Endodermal cell (in vitro differentiated cells): ENCODE measurements at regions not wholly inside any gene's neighbourhood (a gene's known extent, or its start where the extent isn't known, plus 50 kb on each side); places are given as distances from the start of the nearest gene placed in this dataset.
A peak's percentile ranks its signal among the peaks of the same experiment; 100 is the strongest.

ENCODE experiments used
- DNase-seq: peaks from one replicate; pipeline ENCODE4 v3.0.0-alpha.2; 2017
- H3K27ac ChIP-seq: 2 replicates; pipeline ENCODE4 v1.5.1; 2013; ENCODE audit warnings: mild to moderate bottlenecking, low read depth, low read length, moderate library complexity
- H3K27me3 ChIP-seq: 2 replicates; pipeline ENCODE4 v1.6.1; 2013; ENCODE audit warnings: mild to moderate bottlenecking, low read length, moderate library complexity; ENCODE audit not compliant: insufficient read depth, control insufficient read depth, poor library complexity, severe bottlenecking
- H3K36me3 ChIP-seq: 2 replicates; pipeline ENCODE4 v1.7.0; 2013; ENCODE audit warnings: mild to moderate bottlenecking, low read length, moderate library complexity; ENCODE audit not compliant: control insufficient read depth, insufficient read depth
- H3K4me1 ChIP-seq: one replicate; pipeline ENCODE4 v1.7.0; 2013; ENCODE audit warnings: low read length; ENCODE audit not compliant: control insufficient read depth, insufficient read depth
- H3K4me3 ChIP-seq: 2 replicates; pipeline ENCODE4 v1.5.1; 2013; ENCODE audit warnings: mild to moderate bottlenecking, low read length, moderate library complexity
- H3K9ac ChIP-seq: 2 replicates; pipeline ENCODE4 v1.6.1; 2013; ENCODE audit warnings: mild to moderate bottlenecking, low read length, moderate library complexity; ENCODE audit not compliant: poor library complexity, severe bottlenecking; ENCODE audit errors: extremely low read depth
- H3K9me3 ChIP-seq: 2 replicates; pipeline ENCODE4 v1.6.1; 2013; ENCODE audit warnings: mild to moderate bottlenecking, low read length, moderate library complexity; ENCODE audit not compliant: control insufficient read depth
- H3K27ac Mint-ChIP-seq: 2 replicates; pipeline ENCODE4 v1.8.0; 2020; ENCODE audit warnings: mixed read lengths
- H3K27me3 Mint-ChIP-seq: 2 replicates; pipeline ENCODE4 v1.8.0; 2021; ENCODE audit warnings: mild to moderate bottlenecking, mixed read lengths; ENCODE audit not compliant: insufficient read depth
- H3K36me3 Mint-ChIP-seq: 2 replicates; pipeline ENCODE4 v1.8.0; 2020; ENCODE audit warnings: low read depth, mixed read lengths
- H3K4me1 Mint-ChIP-seq: 2 replicates; pipeline ENCODE4 v1.8.0; 2020; ENCODE audit warnings: mixed read lengths
- H3K4me3 Mint-ChIP-seq: 2 replicates; pipeline ENCODE4 v1.8.0; 2020; ENCODE audit warnings: mild to moderate bottlenecking, moderate library complexity, mixed read lengths
- H3K9me3 Mint-ChIP-seq: 2 replicates; pipeline ENCODE4 v1.8.0; 2020; ENCODE audit warnings: mild to moderate bottlenecking, mixed read lengths
- WGBS, 2 experiments: methylation state at CpG; one replicate each; pipeline versions ENCODE4 v1.1.5 to v1.1.7; 2013; ENCODE audit warnings: missing lambda C conversion rate in 2 of 2, mixed read lengths in 1 of 2; ENCODE audit not compliant: insufficient coverage in 1 of 2, insufficient read length in 1 of 2; 5-methylcytosine and 5-hydroxymethylcytosine counted together
- TF ChIP-seq, protein P1 (sequence below): fragments of 200-600 bp; sonication (generic); conservative IDR thresholded peaks from 2 replicates; pipeline ENCODE4 v1.5.0; 2021; ENCODE audit warnings: antibody characterized with exemption, mild to moderate bottlenecking

DNA sequence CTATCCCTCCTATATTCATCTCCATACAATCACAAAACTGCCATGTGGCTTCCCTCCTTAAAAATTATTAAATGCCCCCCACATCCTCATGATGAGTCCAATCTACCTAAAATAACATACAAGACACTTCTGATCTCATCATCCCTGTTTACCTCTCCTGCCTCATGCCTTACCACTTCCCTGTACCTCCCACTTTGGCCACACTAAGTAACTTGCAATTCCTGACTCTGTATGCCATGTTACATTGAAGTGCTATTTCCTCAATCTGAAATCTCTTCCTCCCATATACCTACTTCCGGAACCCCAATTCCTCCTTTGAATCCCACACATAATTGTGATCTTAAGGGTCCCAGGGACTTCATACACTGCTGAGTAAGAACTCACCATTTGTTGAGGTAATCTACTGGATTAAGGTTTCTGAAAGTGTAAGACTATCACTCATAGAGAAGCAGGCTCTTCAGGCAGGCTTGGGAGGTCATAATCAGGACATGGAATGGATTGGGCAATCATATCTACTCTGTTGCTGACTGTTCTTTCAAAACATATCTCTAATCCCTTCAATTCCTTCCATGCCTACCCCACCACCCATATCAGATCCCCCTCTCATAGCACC lies 117.6 kb upstream of the PLEKHG7 start:
- Mint-ChIP-seq H3K36me3 (no peaks in the 10 kb centered on the region), H3K4me1 (peaks cover 16% of the 10 kb centered on the region), H3K27me3 (no peaks in the 10 kb centered on the region), H3K4me3 (no peak overlapping the region), H3K9me3 (peaks cover 8% of the 10 kb centered on the region), H3K27ac (no peak overlapping the region)
- DNase-seq, result no peak
- TF ChIP-seq, protein P1, sequence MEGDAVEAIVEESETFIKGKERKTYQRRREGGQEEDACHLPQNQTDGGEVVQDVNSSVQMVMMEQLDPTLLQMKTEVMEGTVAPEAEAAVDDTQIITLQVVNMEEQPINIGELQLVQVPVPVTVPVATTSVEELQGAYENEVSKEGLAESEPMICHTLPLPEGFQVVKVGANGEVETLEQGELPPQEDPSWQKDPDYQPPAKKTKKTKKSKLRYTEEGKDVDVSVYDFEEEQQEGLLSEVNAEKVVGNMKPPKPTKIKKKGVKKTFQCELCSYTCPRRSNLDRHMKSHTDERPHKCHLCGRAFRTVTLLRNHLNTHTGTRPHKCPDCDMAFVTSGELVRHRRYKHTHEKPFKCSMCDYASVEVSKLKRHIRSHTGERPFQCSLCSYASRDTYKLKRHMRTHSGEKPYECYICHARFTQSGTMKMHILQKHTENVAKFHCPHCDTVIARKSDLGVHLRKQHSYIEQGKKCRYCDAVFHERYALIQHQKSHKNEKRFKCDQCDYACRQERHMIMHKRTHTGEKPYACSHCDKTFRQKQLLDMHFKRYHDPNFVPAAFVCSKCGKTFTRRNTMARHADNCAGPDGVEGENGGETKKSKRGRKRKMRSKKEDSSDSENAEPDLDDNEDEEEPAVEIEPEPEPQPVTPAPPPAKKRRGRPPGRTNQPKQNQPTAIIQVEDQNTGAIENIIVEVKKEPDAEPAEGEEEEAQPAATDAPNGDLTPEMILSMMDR, result no peak
- Histone ChIP-seq H3K27ac (no peak overlapping the region), H3K9ac (no peak overlapping the region), H3K4me3 (no peak overlapping the region), H3K9me3 (peaks cover 15% of the 10 kb centered on the region), H3K4me1 (peaks cover 13% of the 10 kb centered on the region), H3K27me3 (no peaks in the 10 kb centered on the region), H3K36me3 (no peaks in the 10 kb centered on the region)
- 90% methylated on average over 1 of the region's 1 CpG; no CpG with 5 or more reads in 1 of the 2 experiments for WGBS, 2 experiments

DNA sequence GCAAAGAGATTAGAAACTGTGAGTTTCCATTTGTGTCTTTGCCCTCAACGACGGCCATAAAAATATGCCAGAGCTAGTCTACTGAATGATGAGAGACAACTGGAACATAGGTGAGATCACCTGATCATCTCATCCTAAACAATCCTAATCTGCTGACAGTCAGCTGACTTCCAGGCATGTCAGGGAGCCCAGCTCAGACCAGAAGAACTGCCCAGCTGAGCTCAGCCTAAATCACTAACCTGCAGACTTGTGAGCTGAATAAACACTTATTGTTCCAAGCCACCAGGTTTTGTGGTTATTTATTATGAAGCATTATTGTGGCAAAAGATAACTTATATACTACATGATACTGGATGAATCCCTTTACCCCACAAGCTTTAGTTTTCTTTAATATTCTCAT lies 118.9 kb upstream of the PLEKHG7 start:
- peaks cover 13% of the 10 kb centered on the region for H3K4me1 ChIP-seq
- H3K36me3 ChIP-seq, result no peaks in the 10 kb centered on the region
- DNase-seq, result no peak
- Mint-ChIP-seq H3K4me1 (peaks cover 16% of the 10 kb centered on the region), H3K9me3 (peaks cover 8% of the 10 kb centered on the region), H3K27me3 (no peaks in the 10 kb centered on the region), H3K36me3 (no peaks in the 10 kb centered on the region), H3K27ac (no peak overlapping the region), H3K4me3 (no peak overlapping the region)
- H3K4me3 ChIP-seq, result peak overlapping the region; percentile 59
- TF ChIP-seq, protein P1, result no peak
- H3K9me3 ChIP-seq, result peaks cover 15% of the 10 kb centered on the region
- no peak overlapping the region for H3K27ac ChIP-seq
- WGBS, 2 experiments, result 90 to 93% methylated on average over 2 of the region's 2 CpGs
- no peak overlapping the region for H3K9ac ChIP-seq
- H3K27me3 ChIP-seq, result no peaks in the 10 kb centered on the region

DNA sequence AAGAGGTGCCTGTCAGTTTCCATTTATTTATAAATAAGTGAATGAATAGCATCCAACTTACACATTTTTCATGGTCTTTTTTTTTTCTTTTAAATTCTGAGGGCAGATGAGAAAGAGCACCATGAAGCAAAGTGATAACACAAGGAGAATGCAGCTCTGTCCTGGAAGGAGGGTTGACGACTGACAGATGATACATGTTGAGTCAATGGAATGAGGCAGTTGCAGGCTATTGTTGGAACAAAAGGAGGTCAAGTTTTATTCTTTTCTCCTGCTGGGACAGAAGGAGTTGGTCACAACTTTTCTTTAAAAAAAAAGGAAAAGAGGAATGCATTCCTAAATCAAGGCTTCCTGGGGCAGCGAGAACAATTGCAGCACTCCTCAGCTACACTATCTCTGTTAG lies 119.9 kb upstream of the PLEKHG7 start:
- no peak overlapping the region for H3K9ac ChIP-seq
- H3K4me3 ChIP-seq, result peak overlapping the region; percentile 59
- no peaks in the 10 kb centered on the region for H3K27me3 ChIP-seq
- H3K4me3 Mint-ChIP-seq, result no peak overlapping the region
- peaks cover 15% of the 10 kb centered on the region for H3K9me3 ChIP-seq
- H3K4me1 ChIP-seq, result peaks cover 13% of the 10 kb centered on the region
- H3K9me3 Mint-ChIP-seq, result peaks cover 8% of the 10 kb centered on the region
- peak overlapping the region; percentile 82 for H3K27ac ChIP-seq
- TF ChIP-seq, protein P1, result no peak
- no peaks in the 10 kb centered on the region for H3K36me3 Mint-ChIP-seq
- H3K27ac Mint-ChIP-seq, result no peak overlapping the region
- peaks cover 16% of the 10 kb centered on the region for H3K4me1 Mint-ChIP-seq
- no peaks in the 10 kb centered on the region for H3K36me3 ChIP-seq
- no peak for DNase-seq
- H3K27me3 Mint-ChIP-seq, result no peaks in the 10 kb centered on the region
- WGBS, 2 experiments, result 53 to 80% methylated on average over 2 of the region's 2 CpGs
